ENCODE measurements at regions not wholly inside any gene's neighbourhood (a gene's known extent, or its start where the extent isn't known, plus 50 kb on each side); places are given as distances from the start of the nearest gene placed in this dataset.

- no peak for DNase-seq
Measured at GRCh38 chr4:104811727-104812126, 317.0 kb upstream of the CXXC4 start.

DNA sequence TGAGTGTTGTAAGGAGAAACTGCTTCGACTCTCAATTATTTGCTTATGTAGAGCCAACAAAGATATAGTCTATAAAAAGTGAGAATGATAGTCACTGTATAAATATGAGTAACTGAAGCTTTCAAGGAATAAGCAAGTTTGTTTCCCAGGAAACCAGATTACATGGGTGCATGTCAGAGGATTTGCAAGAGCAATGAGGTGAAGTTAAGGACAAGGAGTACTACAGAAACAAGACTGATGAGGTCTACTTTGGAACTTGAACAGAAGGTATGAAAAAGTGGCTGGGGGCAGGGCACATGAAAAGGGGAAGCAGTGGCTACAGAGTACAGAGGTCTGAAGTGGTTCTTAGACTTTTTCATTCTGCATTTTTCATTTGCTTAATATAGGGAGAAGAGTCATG, 321.0 kb upstream of the CXXC4 start:
- DNase-seq = no peak

DNA sequence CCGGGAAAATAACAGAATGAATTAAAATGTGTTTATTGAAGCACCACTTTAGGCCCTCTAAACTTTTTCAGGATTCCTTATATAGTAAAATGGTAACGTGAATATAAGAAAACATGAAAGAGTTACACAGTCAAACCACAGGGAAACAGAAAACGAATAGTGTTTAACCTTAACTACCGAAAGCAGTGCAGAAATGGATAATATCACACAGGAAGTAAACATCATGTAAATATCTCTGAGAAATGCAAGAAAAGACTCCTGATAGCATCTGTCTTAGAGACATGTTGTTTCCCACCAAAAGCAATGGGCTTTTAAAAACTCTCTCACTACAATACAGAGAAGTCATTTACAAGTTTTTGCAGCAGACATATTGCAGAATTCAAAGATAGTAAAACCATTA, 323.9 kb upstream of the CXXC4 start:
- peak in 1 of 5 experiments; percentile 75 for DNase-seq

DNA sequence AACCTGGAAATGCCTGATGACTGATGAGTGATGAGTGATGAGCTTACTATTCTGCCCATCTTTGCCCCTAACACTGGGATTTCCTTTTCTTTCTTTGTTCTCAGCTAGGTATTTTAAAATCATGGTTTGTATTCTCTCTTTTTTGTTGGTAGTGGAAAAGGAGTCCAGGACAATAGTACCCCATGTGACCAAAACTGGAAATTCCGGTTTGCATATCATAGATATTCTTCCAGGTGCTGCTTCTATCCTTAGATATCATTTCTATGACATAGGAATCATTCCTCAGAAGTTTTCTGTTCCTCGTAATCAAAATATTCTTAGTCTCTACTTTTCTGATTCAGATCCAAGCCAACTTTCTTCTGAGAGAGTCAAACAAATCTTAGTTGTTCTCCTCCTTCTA, 320.5 kb upstream of the TET2 start:
- DNase-seq = no peak

DNA sequence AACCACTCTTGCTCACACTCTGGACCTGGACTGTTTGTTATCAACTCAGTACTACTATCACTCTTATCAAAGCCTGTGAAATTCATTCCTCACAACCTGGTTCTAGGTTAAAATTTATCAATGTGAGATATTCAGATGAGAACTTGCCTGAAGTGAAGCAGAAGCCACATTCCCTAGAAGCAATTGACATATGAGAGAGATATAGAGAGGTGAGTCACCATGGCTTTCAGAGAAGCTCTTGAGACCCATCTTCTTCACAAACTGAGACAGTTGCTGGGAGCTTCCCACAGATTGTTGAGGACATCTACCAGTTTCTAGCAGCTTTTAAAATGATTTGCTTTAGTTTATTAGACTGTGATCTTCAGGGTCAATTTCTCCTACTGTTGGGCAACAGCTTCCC, 316.9 kb upstream of the TET2 start:
- DNase-seq = no peak

- DNase-seq = no peak
Measured at GRCh38 chr4:104848597-104849225, 298.0 kb upstream of the TET2 start.

DNA sequence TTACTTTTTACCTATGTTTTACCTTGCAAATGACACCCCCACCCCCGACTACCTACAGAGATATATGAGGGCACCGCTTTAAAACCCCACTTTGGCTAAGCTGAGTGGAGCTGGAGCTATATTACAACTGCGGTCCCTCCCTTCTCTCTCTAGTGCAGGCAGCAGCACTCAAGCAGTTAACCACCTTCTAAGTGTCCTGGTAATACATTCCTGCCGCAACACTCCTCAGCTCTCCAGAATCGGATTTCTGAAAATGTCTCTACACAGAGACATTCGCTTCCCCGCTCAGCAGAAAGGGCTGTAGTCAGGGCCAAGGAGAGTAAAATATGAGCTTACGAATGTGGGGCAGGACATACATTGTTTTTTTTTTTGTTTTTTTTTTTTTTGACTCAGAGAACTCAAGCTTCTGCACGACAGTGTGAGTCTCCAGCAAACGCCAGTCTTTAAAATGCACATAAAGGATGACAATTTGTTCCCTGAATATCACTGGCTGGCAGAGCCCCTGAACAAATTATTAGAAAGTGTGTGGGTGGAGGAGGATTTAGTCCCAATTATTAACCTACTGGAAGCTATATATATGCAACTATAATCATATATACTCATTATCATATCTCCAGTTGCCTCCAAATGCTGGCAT, 287.0 kb upstream of the TET2 start:
- no peak for DNase-seq

DNA sequence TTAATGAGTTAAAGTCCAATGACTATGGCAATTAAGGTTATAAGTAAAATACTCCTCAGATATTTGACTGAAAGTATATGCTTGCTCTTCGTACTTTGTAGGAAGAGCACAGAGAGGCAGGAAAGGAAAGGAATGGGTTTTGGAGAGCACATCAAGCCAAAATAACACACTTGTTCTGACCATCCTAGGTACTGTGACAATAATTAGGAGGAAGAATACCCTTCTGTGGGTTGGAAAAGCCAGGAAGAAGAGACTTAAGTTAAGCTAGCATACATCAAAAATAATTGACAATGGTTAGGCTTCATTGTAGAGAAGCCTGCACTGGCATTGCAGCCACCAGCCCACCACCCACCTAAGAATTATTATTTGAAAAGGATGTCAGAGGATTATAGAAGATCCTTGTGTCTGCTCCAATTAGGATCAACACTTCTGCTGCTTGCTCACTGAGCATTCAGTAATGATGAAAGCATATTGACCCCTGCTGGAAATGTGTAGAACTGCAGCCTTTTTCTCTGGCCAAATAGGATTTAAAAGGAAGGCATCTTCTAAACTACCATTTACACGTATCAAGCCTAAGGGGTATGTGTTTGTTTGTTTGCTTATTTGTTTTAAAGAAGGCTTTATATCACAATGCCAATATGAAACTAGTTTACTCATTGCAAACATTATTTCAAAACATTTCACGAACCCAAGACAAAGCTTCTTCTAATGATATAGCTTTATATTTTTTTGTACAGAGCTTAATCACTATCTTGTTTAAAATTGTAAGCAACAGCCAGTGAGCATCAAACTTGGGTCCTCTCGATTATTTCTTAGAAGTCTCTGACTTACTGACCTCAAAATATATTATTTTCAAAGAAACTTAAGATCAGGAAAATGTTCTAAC, 286.2 kb upstream of the TET2 start:
- DNase-seq = peak in 2 of 5 experiments; percentile 7 to 69

DNA sequence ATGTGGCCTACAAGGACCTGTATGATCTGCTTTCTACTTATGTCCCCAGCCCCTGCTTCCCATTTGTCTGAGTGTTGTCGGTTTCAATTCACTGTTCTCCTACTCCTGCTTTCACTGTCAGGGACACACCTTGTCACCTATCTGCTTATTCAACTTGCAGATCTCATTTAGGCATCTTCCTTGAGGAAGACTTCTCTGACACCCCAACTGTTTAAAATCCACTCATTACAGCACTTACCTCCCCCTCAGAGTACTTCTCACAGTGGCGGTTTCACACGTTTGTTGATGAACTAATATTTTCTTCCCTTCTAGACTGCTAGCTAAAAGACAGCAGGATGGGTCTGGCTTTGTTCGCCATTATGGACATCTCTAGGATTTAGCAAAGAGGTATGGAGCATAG, 279.9 kb upstream of the TET2 start:
- no peak for DNase-seq

DNA sequence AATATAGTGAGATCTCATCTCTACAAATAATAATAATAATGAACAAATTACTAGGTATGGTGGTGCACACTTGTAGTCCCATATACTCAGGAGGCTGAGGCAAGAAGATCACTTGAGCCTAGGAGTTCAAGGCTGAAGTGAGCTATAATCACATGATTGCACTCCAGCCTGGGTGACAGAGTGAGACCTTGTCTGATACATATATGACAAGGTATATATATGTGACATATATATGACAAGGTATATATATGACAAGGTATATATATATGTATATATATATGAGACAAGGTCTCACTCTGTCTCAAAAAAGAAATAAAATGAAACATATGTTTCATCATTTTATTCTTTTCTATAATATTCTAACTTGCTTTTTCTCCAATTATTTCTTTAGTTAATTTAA, 278.1 kb upstream of the TET2 start:
- no peak for DNase-seq

DNA sequence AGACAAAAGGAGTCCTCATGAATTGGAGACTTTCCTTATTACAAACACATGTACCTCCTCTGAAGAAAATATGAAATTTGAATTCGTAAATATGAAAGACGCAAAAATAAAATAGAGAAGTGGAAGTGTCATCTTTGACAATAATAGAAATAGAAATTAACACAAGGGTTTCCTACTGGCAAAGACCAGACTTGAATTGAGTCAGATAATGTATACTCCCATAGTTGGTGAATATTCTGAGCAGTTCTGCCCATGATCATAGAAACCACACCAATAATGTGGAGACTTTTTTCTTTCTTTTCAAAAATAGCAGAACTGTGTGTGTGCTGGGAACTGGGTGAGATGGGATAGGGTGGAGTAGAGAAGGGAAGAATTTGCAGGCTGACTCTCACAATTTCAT, 277.7 kb upstream of the TET2 start:
- DNase-seq = no peak

GRCh38 chr4:104869831-104870230, 276.8 kb upstream of the TET2 start:
- no peak for DNase-seq

GRCh38 chr4:104870495-104871233, 276.0 kb upstream of the TET2 start:
- no peak for DNase-seq

DNA sequence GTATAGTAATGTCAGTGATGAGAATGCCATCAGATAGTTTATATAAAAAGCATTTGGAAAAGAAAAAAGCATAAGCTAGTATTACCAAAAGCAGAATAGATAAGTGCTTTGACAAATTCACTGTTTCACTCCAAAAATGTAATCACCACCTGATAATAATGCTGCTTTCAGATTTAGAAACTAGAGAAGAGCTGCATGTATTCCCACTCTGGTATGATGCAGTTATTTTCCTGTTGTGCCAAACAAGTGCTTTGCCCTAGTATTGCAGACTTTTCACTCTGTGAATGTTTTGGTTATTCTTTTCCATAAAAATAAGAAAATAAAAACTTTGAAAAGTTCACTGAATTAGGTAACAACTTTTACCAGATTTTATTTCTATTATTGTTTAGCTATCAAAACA, 267.7 kb upstream of the TET2 start:
- DNase-seq = no peak

GRCh38 chr4:104879367-104879766, 267.3 kb upstream of the TET2 start:
- peak in 1 of 5 experiments; percentile 61 for DNase-seq

DNA sequence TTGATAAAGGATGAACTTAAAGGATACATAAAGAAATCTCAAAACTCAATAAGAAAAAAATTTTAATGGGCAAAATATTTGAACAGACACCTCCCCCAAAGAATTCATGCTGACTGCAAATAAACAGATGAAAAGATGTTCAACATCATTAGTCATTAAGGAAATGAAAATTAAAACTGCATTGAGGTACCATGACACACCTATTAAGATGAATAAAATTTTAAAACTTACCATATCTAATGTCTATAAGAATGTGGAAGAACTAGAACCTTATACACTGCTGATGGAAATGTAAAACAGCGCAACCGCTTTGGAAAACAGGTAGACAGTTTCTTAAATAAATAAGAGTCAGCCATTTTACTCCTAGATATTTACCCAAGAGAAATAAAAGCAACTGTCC, 266.8 kb upstream of the TET2 start:
- DNase-seq = no peak

DNA sequence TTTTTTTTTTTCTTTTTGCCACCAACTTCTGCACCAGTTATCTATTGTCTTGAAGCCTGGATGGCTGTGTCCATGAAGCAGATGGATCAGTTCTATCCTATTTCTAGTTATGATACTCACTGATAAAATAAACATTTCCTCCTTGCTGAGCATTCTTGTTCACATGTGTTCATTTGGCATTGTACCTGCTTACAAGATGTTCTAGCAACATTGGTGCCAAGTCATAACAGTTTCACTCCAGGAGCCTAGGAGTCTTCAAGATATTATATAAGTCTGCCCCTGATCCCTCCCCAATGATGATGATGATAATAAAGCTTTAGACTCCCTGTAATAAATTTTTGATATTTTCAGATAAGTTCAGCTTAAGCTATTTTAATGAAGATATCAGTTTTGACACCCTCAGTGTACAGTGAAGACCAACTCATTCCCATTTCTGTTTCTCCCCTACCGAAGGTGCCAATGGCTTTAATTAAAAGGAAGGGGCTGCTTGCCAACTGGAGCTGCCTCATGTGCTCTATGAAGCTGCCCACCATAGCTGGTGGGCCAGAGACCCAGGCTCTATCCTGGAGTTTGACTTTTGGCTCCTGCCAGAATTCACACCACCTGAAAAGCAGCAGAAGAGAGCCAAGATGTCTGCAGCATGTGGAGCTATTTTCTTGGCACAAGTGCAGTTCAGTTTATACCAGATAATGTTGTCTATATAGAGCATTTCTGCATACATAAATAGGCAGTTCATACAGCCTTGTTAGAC, 265.4 kb upstream of the TET2 start:
- no peak for DNase-seq

- DNase-seq = no peak
Measured at GRCh38 chr4:104890598-104891275, 255.9 kb upstream of the TET2 start.

- DNase-seq = peak in 1 of 5 experiments; percentile 69
Measured at GRCh38 chr4:104896660-104897645, 249.7 kb upstream of the TET2 start.

DNA sequence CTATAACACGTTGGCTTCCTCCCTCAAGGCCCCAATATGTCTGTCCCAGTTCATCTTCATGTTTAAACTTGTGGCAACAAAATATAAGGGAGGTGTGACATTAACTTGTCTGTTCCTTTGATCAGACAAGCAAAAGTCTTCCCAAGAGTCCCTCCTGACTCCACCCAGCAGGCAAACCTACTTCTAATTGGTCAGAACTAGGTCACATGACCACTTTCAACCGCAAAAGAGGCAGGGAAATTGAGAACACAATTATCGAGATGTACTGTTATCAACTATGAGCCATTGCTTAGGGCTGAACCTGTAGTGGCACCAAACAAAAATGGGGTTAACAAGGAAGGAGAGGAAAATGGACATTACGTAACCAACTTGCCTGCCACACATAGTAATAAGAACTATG, 246.8 kb upstream of the TET2 start:
- DNase-seq = no peak

DNA sequence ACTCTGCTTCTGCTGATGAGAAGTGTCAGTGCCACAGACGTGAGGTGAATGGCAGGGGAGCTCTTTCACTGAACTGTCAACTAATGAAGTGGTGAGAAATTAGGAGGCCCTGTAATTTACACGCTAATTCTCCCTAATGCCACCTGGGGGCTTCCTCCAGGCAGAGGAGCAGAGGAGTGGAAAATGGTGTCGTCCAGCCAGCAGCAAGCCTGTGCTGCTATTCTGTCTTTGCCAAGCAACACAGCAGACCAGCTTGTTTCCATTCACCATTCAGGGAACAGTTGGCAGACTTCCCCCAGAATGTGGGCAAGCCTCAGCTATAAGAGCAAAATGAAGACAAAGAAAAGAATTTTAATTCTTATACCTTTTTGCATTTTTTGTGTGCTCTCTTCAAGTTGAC, 245.2 kb upstream of the TET2 start:
- no peak for DNase-seq

Data from T-helper 2 cell (primary cell).